Activated T-cell treated with anti-CD3 and anti-CD28 coated beads for 1 hour (primary cell): ENCODE measurements at regions not wholly inside any gene's neighbourhood (a gene's known extent, or its start where the extent isn't known, plus 50 kb on each side); places are given as distances from the start of the nearest gene placed in this dataset.
"Not testable (repeated sequence)": the region's sequence is repeated elsewhere in the genome, so short reads cannot be mapped to it uniquely, and the experiment has no call there.

Source experiments
- DNase-seq: peaks from one replicate; pipeline ENCODE4 v3.0.0-alpha.2; 2020; ENCODE audit warnings: low read depth

GRCh38 chr2:160550048-160550447 lies 56.4 kb upstream of the RBMS1 start:
- no peak for DNase-seq

DNA sequence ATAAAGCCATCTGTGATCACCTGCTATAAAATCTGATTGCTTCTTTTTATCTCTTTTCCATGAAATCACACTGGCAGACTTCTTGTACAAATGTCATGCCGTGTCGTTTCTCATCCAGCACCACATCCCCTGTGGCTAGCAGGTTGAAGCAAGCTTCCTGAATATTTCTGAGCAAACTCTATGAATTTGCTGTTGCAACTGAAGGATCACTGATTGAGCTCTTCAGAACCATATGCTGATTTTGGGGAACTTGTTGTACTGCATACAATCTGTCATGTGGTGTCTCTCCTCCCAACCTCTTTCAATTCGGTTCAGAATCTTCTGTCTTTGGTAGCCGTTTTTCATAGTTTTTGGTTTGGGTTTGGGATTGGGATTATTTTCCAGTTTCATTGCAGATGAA lies 57.7 kb upstream of the RBMS1 start:
- DNase-seq = no peak

GRCh38 chr2:160555420-160556071 lies 61.9 kb upstream of the RBMS1 start:
- no peak for DNase-seq

- DNase-seq = no peak
Measured at GRCh38 chr2:160557903-160558302, 64.3 kb upstream of the RBMS1 start.

DNA sequence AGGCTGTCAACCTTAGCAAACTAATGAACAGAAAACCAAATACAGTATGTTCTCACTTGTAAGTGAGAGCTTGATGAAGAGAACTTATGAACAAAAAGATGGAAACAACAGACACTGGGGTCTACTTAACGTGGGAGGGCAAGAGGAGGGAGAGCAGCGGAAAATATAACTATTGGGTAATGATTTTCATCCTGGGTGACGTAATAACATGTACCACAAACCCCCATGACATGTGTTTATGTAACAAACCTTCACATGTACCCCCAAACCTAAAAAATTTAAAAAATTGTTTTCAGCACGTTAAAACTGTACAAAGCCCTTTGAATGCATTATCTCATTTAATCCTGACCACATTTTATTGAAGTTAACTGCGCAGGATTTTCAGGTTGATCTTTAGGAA lies 64.9 kb upstream of the RBMS1 start:
- DNase-seq = no peak

- DNase-seq = no peak
Measured at GRCh38 chr2:160561551-160562295, 68.1 kb upstream of the RBMS1 start.

- no peak for DNase-seq
Measured at GRCh38 chr2:160562730-160563129, 69.1 kb upstream of the RBMS1 start.

GRCh38 chr2:160564591-160564990 lies 71.0 kb upstream of the RBMS1 start:
- no peak for DNase-seq

DNA sequence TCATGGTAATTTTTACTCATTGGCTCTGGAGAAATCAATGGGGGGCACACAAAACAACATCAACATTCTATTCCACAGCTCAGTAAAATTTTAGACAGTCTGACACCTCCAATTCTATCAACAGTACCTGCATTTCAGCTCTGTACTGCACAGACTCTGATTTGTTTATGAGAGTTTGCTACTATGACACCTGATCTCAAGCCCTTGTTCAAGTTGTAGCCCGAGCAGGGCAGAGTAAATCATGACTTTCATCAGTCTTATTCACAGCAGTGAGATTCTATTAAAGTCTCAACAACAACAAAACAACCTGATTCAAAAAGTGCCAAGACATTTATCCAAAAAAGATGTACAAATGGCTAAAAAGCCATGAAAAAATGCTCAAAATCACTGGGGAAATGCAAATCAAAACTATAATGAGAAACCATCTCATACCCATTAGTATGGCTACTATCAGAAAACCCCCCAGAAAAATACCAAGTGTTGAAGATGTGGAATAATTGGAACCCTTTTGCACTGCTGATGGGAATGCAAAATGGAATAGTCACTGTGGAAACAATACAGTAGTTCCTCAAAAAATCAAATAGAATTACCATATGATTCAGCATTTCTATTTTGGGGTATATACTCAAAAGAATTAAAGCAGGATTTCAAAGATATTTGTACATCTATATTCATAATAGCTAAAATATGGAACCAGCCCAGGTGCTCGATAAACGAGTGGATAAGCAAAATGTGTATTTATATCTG lies 71.7 kb upstream of the RBMS1 start:
- DNase-seq = no peak

GRCh38 chr2:160566717-160567116 lies 73.1 kb upstream of the RBMS1 start:
- no peak for DNase-seq

- DNase-seq = no peak
Measured at GRCh38 chr2:160568856-160569255, 75.2 kb upstream of the RBMS1 start.

DNA sequence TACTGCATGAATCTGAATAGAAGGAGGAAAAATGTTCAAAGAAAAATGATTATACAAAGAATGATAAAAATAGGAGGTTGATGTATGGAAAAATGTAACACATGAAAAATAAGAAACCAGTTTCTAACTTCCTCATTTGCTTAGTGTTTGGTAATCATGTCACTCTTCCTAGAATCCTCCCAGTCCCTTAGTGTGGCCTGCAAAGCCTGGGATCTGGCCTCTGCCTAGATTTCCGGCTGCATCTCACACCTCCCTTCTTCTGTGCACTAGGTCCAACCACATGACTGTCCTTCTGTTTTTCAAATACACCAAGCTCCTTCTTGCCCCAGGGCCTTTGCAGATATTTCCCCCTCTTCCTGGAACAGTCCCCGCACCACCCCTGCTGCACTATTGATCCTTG lies 76.8 kb upstream of the RBMS1 start:
- no peak for DNase-seq

DNA sequence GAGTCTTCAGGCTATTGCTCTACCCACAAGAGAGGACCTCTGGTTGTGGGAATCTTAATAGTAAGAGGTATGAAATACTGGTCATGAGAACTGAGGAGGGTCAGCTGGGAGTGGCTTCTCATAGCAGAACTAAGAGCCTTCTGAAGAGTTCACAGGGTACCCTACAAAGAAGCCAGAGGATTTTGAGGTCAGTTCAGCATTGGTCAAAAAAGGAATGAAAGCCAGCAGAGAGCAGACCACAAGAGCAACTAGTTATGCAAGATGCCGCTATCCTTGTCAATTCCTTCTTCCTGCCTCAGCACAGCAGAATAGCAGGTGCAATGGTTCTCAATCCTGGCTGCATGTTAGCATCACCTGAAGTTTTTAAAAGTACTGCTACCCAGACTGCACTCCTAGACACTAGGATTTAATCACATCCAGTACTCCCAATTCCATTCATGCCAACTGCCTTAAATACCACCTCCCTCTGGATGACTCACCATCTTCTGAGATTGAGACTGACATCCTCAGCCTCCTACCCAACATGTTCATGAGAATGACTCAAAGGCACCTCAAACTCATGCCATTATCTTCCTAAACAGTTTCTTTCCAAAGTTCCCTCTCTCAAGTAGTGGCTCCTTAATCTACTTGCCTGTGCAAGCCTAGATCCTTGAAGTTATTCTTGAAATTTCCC lies 81.0 kb upstream of the RBMS1 start:
- no peak for DNase-seq

DNA sequence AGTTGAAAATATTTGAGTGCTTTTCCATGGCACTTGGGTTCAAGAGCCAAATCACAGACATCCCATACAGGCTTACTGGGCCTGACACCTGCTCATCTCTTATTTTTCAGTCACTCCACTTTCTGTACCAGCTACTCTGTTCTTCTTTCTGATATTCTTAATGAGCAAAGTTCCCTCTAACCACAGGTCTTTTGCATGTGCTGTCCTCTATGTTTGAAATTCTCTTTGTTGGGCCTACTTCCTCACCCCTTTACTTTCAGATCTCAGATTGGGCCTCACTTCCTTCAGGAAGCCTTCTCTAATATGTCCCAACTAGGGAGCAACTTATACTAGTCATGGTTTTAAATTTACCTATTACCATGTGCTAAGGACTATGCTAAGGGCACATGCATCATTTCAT lies 81.8 kb upstream of the RBMS1 start:
- DNase-seq = no peak

DNA sequence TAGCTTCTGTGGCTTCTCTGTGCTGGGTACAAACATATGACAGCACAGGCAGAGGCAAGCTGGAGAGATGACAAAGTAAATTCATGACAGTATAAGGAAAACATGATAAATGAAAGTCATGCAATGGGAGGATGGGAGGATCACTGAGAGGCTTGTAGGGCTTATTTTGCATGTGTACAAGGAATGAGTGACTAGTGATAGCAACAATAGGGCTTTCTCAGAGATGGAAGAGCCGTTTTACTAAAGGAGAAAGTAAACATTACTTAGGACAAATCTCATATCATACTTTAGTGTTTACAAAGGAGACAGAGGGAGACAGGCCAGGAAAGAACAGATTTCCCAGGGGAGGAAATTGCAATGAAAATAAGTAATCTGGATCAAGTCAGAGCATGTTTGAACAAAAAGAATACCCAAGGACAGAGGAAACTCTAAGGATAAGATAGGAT lies 82.5 kb upstream of the RBMS1 start:
- no peak for DNase-seq

DNA sequence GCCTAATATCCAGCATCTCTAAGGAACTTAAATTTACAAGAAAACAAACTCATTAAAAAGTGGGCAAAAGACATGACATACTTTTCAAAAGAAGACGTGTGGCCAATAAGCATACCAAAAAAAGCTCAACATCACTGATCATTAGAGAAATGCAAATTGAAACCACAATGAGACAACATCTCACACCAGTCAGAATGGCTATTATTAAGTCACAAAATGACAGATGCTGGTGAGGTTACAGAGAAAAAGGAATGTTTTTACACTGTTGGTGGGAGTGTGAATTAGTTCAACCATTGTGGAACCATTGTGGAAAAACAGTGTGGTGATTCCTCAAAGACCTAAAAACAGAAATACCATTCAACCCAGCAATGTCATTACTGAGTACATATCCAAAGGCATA lies 83.5 kb upstream of the RBMS1 start:
- not testable (repeated sequence) for DNase-seq

GRCh38 chr2:160581035-160581434 lies 87.4 kb upstream of the RBMS1 start:
- DNase-seq = no peak

- no peak for DNase-seq
Measured at GRCh38 chr2:160581448-160581847, 87.8 kb upstream of the RBMS1 start.

DNA sequence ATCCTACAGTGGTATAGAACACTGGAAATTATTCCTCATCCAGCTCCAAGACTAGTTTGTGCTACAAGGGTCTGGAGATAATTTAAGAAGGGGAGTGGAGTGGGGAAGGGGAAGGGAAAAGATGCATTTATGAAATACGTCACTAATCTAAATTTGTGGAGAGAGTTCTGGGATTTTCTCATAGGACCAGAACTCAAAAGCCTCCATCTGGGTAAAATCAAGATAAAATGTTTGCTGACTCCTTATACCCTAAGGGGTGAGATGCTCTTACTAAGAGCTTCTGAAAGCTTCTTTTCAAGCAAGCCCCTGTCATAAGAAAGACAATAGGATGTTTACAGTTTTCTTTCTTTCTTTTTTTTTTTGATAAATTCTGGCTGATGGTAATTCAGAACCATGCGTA lies 88.5 kb upstream of the RBMS1 start:
- no peak for DNase-seq

DNA sequence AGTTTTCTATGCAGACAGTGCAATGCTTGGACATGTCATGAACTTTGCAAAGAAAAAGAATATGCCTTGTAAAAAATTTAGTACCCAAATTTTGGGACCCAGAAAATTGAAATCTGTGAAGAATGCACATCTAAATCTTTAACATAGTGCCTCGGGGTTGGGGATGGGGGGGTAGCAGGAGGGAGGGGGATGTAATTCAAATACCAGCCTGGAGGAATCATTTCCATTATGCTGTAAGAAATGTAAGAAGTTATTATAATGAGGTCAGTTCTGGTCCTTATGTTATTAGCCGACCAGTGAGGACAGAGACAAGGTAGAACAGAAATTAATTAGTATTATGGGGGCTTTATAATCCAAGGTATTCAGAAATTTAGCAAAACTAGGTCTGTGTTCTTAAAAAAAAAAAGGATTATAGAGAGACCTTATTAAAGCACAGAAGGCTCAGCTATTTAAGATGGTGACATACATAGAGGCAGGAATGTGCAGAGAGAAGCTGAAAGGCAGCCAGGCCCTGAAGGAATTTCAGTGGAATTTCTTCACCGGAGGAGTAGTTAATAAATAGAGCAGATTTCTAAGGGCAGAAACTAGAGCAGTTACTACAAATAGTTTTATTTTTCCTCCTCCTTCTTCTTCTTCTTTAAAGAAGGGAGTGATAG lies 89.0 kb upstream of the RBMS1 start:
- DNase-seq = no peak

GRCh38 chr2:160583146-160583535 lies 89.5 kb upstream of the RBMS1 start:
- DNase-seq = no peak
